Liver (tissue), 8 donors: ENCODE measurements at regions not wholly inside any gene's neighbourhood (a gene's known extent, or its start where the extent isn't known, plus 50 kb on each side); places are given as distances from the start of the nearest gene placed in this dataset.

Source experiments
- DNase-seq: peaks from one replicate; pipeline ENCODE4 v3.0.0-alpha.2; 2017; ENCODE audit warnings: low spot score
- H3K27ac ChIP-seq, 2 donors: one replicate each; pipeline ENCODE4 v1.7.0; 2013; ENCODE audit warnings: inconsistent platforms in 2 of 2, low read length in 2 of 2, control low read depth in 1 of 2, low read depth in 1 of 2, mild to moderate bottlenecking in 1 of 2
- H3K27me3 ChIP-seq, 4 donors: one replicate each; pipeline versions ENCODE4 v1.6.1 to v1.7.0; 2013; ENCODE audit warnings: low read length in 3 of 4, inconsistent platforms in 1 of 4, mild to moderate bottlenecking in 1 of 4, moderate library complexity in 1 of 4; ENCODE audit not compliant: control insufficient read depth in 4 of 4, insufficient read depth in 4 of 4
- H3K36me3 ChIP-seq, 4 donors: one replicate each; pipeline versions ENCODE4 v1.6.1 to v1.7.0; 2013; ENCODE audit warnings: low read length in 3 of 4, mild to moderate bottlenecking in 3 of 4, low read depth in 1 of 4, moderate library complexity in 1 of 4; ENCODE audit not compliant: control insufficient read depth in 4 of 4, insufficient read depth in 3 of 4
- H3K4me1 ChIP-seq, 4 donors: one replicate each; pipeline versions ENCODE4 v1.6.1 to v1.7.0; 2013; ENCODE audit warnings: low read length in 3 of 4, mild to moderate bottlenecking in 3 of 4, moderate library complexity in 1 of 4; ENCODE audit not compliant: control insufficient read depth in 4 of 4, insufficient read depth in 4 of 4
- H3K4me3 ChIP-seq, 3 donors: one replicate each; pipeline versions ENCODE4 v1.6.1 to v1.7.0; 2013; ENCODE audit warnings: low read length in 3 of 3, control low read depth in 1 of 3, low read depth in 1 of 3, mild to moderate bottlenecking in 1 of 3
- H3K9ac ChIP-seq, 2 donors: one replicate each; pipeline ENCODE4 v1.7.0; 2013; ENCODE audit warnings: low read length in 2 of 2, mild to moderate bottlenecking in 2 of 2, moderate library complexity in 2 of 2, control low read depth in 1 of 2, low read depth in 1 of 2
- H3K9me3 ChIP-seq, 4 donors: one replicate each; pipeline versions ENCODE4 v1.6.1 to v1.7.0; 2013; ENCODE audit warnings: low read length in 3 of 4; ENCODE audit not compliant: control insufficient read depth in 4 of 4
- ATF3 ChIP-seq: IDR thresholded peaks from 2 replicates; pipeline ENCODE4 v1.6.1; 2016; ENCODE audit warnings: antibody characterized with exemption
- CTCF ChIP-seq: fragments of 150-350 bp; IDR thresholded peaks from 2 replicates; pipeline ENCODE4 v1.5.1; 2017; ENCODE audit warnings: improper control_type of control experiment, low read depth, low read length; ENCODE audit not compliant: missing input control
- GABPA ChIP-seq, 2 donors: IDR thresholded peaks in 1 of 2; conservative IDR thresholded peaks in 1 of 2; 2 replicates each; pipeline ENCODE4 v1.6.1; 2016; ENCODE audit warnings: antibody characterized with exemption in 2 of 2, mild to moderate bottlenecking in 1 of 2, moderate library complexity in 1 of 2
- HNF4G ChIP-seq: IDR thresholded peaks from 2 replicates; pipeline ENCODE4 v1.6.1; 2016; ENCODE audit warnings: antibody characterized with exemption
- JUND ChIP-seq, 2 donors: IDR thresholded peaks; 2 replicates each; pipeline ENCODE4 v1.6.1; 2016; ENCODE audit warnings: antibody characterized with exemption in 2 of 2
- RAD21 ChIP-seq, 2 donors: IDR thresholded peaks; 2 replicates each; pipeline ENCODE4 v1.6.1; 2016; ENCODE audit warnings: antibody characterized with exemption in 2 of 2, mild to moderate bottlenecking in 2 of 2
- RXRA ChIP-seq, 2 donors: IDR thresholded peaks; 2 replicates each; pipeline ENCODE4 v1.6.1; 2017 to 2018; ENCODE audit warnings: antibody characterized with exemption in 2 of 2, mild to moderate bottlenecking in 1 of 2
- SP1 ChIP-seq: IDR thresholded peaks from 2 replicates; pipeline ENCODE4 v1.6.1; 2018; ENCODE audit warnings: antibody characterized with exemption, mild to moderate bottlenecking
- TAF1 ChIP-seq: conservative IDR thresholded peaks from 2 replicates; pipeline ENCODE4 v1.6.1; 2016; ENCODE audit warnings: antibody characterized with exemption, mild to moderate bottlenecking
- YY1 ChIP-seq: IDR thresholded peaks from 2 replicates; pipeline ENCODE4 v1.6.1; 2016; ENCODE audit warnings: antibody characterized with exemption, mild to moderate bottlenecking
- WGBS: extraction: QIAGEN DNeasy Blood & Tissue Kit; methylation state at CpG from one replicate; pipeline ENCODE4 v1.1.7; 2013; 5-methylcytosine and 5-hydroxymethylcytosine counted together
- TF ChIP-seq, protein P1 (sequence below): IDR thresholded peaks from 2 replicates; pipeline ENCODE4 v1.6.1; 2016; ENCODE audit warnings: antibody characterized with exemption
- TF ChIP-seq, protein P2 (sequence below): IDR thresholded peaks from 2 replicates; pipeline ENCODE4 v1.6.1; 2016; ENCODE audit warnings: antibody characterized with exemption, mild to moderate bottlenecking
- donor health status: healthy.
- donor health status: healthy.
- donor health status: healthy.
- donor health status: healthy.
- donor health status: healthy.

DNA sequence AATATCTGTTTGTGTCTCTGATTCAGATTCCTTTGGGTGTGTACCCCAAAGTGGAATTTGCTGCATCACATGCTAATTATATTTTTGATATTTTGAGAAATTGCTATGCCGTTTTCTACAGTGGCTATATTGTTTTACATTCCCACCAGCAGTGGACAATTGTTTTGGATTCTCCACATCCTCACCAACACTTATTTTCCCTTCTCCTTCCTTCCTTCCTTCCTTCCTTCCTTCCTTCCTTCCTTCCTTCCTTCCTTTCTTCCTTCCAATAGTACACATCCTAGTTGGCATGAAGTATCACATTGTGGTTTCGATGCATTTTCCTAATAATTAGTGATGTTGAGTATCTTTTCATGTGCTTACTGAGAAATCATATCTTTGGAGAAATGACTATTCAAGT lies 535.5 kb downstream of the SH2D4B start:
- H3K4me1 ChIP-seq = no peaks in the 10 kb centered on the region
- H3K4me3 ChIP-seq = no peak overlapping the region
- H3K9ac ChIP-seq = no peak overlapping the region
- WGBS = 70% methylated on average over 2 of the region's 2 CpGs
- H3K27ac ChIP-seq = no peak overlapping the region
- H3K36me3 ChIP-seq = no peaks in the 10 kb centered on the region
- H3K27me3 ChIP-seq = peaks cover 0 to 2% (median 0%) of the 10 kb centered on the region in 4 donors
- H3K9me3 ChIP-seq = no peaks in the 10 kb centered on the region
- no peak for DNase-seq
- TF ChIP-seq HNF4G (no peak), YY1 (no peak), TAF1 (no peak), JUND (IDR thresholded peaks at IDR 0.05) (no peak)
- TF ChIP-seq, protein P1, sequence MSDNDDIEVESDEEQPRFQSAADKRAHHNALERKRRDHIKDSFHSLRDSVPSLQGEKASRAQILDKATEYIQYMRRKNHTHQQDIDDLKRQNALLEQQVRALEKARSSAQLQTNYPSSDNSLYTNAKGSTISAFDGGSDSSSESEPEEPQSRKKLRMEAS = no peak

DNA sequence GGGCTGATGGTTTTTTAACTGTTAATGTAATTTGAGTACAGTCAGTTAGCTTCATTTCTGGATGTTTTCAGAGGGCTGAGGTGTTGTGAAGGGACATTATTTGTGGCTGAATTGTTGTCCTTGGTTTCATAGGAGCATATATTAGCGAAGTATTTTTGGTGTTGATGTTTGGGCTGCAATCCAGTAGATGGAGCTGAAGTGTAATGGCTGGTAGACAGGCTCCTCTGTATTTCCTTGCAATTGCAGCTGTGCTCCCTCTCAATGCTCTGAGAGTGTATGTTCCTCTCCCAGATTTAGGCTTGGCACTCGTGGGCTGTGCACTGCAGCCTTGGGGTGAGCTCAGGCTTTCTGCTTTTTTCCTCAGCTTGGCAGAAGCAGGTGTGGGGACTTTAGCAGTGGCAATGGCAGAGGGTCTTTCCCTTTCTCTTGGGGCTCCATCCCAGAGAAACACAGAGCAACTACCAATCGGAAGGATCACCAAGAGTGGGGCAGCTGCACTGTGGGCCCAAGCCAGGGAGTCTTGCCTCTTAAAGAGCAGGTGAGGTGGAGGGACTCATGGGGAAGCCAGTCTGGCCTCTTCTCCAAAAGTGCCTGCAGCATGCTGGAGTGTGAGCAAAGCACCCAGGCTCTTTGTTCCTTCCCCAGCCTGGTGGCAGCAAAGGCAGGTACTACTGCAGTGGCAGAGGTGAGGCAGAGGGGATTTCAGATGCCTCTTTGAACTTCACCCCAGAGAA lies 544.4 kb downstream of the SH2D4B start:
- WGBS = 73% methylated on average over 3 of the region's 3 CpGs
- H3K4me1 ChIP-seq = no peaks in the 10 kb centered on the region
- TF ChIP-seq CTCF = peak; percentile 6
- TF ChIP-seq RAD21 (IDR thresholded peaks at IDR 0.05) = peak; percentile 27 to 59
- no peak for TF ChIP-seq SP1

GRCh38 chr10:81082621-81083376 lies 545.1 kb downstream of the SH2D4B start:
- no peaks in the 10 kb centered on the region for H3K36me3 ChIP-seq
- TF ChIP-seq GABPA (IDR thresholded peaks at IDR 0.05 in 1 of 2, conservative IDR thresholded peaks at IDR 0.05 in 1 of 2) (no peak), RAD21 (IDR thresholded peaks at IDR 0.05) (no peak), TAF1 (no peak), JUND (IDR thresholded peaks at IDR 0.05) (no peak), YY1 (no peak), HNF4G (no peak), ATF3 (no peak), RXRA (IDR thresholded peaks at IDR 0.05) (no peak)
- TF ChIP-seq, protein P2, sequence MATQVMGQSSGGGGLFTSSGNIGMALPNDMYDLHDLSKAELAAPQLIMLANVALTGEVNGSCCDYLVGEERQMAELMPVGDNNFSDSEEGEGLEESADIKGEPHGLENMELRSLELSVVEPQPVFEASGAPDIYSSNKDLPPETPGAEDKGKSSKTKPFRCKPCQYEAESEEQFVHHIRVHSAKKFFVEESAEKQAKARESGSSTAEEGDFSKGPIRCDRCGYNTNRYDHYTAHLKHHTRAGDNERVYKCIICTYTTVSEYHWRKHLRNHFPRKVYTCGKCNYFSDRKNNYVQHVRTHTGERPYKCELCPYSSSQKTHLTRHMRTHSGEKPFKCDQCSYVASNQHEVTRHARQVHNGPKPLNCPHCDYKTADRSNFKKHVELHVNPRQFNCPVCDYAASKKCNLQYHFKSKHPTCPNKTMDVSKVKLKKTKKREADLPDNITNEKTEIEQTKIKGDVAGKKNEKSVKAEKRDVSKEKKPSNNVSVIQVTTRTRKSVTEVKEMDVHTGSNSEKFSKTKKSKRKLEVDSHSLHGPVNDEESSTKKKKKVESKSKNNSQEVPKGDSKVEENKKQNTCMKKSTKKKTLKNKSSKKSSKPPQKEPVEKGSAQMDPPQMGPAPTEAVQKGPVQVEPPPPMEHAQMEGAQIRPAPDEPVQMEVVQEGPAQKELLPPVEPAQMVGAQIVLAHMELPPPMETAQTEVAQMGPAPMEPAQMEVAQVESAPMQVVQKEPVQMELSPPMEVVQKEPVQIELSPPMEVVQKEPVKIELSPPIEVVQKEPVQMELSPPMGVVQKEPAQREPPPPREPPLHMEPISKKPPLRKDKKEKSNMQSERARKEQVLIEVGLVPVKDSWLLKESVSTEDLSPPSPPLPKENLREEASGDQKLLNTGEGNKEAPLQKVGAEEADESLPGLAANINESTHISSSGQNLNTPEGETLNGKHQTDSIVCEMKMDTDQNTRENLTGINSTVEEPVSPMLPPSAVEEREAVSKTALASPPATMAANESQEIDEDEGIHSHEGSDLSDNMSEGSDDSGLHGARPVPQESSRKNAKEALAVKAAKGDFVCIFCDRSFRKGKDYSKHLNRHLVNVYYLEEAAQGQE = no peak
- H3K27ac ChIP-seq = no peak overlapping the region
- H3K4me3 ChIP-seq = no peak overlapping the region
- WGBS = 85% methylated on average over 5 of the region's 5 CpGs
- no peak overlapping the region for H3K9ac ChIP-seq
- no peaks in the 10 kb centered on the region for H3K9me3 ChIP-seq
- no peaks in the 10 kb centered on the region for H3K4me1 ChIP-seq
- H3K27me3 ChIP-seq = no peaks in the 10 kb centered on the region
- DNase-seq = no peak

More for the DNA sequence above, 544.4 kb downstream of the SH2D4B start:
- no peaks in the 10 kb centered on the region for H3K27me3 ChIP-seq
- H3K4me3 ChIP-seq = no peak overlapping the region
- no peaks in the 10 kb centered on the region for H3K36me3 ChIP-seq
- no peak overlapping the region for H3K9ac ChIP-seq
- no peak for DNase-seq
- no peak overlapping the region for H3K27ac ChIP-seq
- H3K9me3 ChIP-seq = no peaks in the 10 kb centered on the region
